ENCODE measurements at regions not wholly inside any gene's neighbourhood (a gene's known extent, or its start where the extent isn't known, plus 50 kb on each side); places are given as distances from the start of the nearest gene placed in this dataset.

- DNase-seq = no peak
Measured at GRCh38 chr14:100674897-100675619, 51.6 kb upstream of the DLK1 start.

- DNase-seq = no peak
Measured at GRCh38 chr14:100675699-100676684, 50.7 kb upstream of the DLK1 start.
